ENCODE measurements at regions not wholly inside any gene's neighbourhood (a gene's known extent, or its start where the extent isn't known, plus 50 kb on each side); places are given as distances from the start of the nearest gene placed in this dataset.

DNA sequence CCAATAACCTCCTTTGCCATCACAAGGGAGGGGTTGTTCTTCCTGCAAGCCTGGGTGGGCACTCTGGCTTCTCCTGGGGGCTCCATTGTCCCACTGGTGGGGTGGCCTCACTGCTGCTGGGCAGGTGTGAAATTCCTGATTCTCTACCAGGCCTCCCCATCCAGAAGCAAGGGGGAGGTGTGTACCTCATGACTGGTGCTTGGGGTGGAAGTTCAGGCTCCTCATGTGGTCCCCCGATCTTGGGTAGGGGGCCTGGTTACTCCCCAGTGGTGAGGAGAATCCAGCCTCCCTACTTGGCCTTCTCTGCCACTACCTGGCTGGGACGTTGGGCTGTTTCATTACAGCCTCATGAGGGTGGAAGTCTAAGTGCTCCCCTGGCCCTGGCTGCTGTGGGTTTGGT lies 433.9 kb downstream of the IRX2 start:
- TF ChIP-seq POLR2A (IDR thresholded peaks at IDR 0.05), result no peak
- TF ChIP-seq, protein P1, sequence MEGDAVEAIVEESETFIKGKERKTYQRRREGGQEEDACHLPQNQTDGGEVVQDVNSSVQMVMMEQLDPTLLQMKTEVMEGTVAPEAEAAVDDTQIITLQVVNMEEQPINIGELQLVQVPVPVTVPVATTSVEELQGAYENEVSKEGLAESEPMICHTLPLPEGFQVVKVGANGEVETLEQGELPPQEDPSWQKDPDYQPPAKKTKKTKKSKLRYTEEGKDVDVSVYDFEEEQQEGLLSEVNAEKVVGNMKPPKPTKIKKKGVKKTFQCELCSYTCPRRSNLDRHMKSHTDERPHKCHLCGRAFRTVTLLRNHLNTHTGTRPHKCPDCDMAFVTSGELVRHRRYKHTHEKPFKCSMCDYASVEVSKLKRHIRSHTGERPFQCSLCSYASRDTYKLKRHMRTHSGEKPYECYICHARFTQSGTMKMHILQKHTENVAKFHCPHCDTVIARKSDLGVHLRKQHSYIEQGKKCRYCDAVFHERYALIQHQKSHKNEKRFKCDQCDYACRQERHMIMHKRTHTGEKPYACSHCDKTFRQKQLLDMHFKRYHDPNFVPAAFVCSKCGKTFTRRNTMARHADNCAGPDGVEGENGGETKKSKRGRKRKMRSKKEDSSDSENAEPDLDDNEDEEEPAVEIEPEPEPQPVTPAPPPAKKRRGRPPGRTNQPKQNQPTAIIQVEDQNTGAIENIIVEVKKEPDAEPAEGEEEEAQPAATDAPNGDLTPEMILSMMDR (IDR thresholded peaks at IDR 0.05), result no peak
